DOHH2 (cell line): ENCODE measurements at regions not wholly inside any gene's neighbourhood (a gene's known extent, or its start where the extent isn't known, plus 50 kb on each side); places are given as distances from the start of the nearest gene placed in this dataset.

ENCODE experiments used
- H3F3A ChIP-seq: fragments of 200-600 bp; sonication (generic), shearing (Covaris generic); 2 replicates; pipeline ENCODE4 v1.6.0; 2016; ENCODE audit warnings: antibody characterized with exemption, mild to moderate bottlenecking; ENCODE audit not compliant: control insufficient read depth, insufficient read depth
- H3K27ac ChIP-seq: fragments of 200-600 bp; sonication (generic); 2 replicates; pipeline ENCODE4 v1.5.1; 2014; ENCODE audit warnings: low read depth, mild to moderate bottlenecking, low read length, moderate library complexity
- H3K27me3 ChIP-seq: fragments of 200-600 bp; sonication (generic); 2 replicates; pipeline ENCODE4 v1.6.1; 2014; ENCODE audit warnings: mild to moderate bottlenecking, low read length, mixed read lengths; ENCODE audit not compliant: control insufficient read depth
- H3K36me3 ChIP-seq: fragments of 200-600 bp; sonication (generic); 2 replicates; pipeline ENCODE4 v1.6.1; 2014; ENCODE audit warnings: mild to moderate bottlenecking, low read length, moderate library complexity, mixed read lengths; ENCODE audit not compliant: control insufficient read depth
- H3K4me1 ChIP-seq: fragments of 200-600 bp; sonication (generic); 2 replicates; pipeline ENCODE4 v1.6.1; 2014; ENCODE audit warnings: mild to moderate bottlenecking, low read length, mixed read lengths; ENCODE audit not compliant: control insufficient read depth
- H3K4me2 ChIP-seq: fragments of 200-600 bp; sonication (generic); 2 replicates; pipeline ENCODE4 v1.6.0; 2014; ENCODE audit warnings: mild to moderate bottlenecking, low read length, moderate library complexity
- H3K4me3 ChIP-seq: fragments of 200-600 bp; sonication (generic); 2 replicates; pipeline ENCODE4 v1.5.1; 2014; ENCODE audit warnings: mild to moderate bottlenecking, low read length, mixed read lengths
- H3K79me2 ChIP-seq: fragments of 200-600 bp; sonication (generic); 2 replicates; pipeline ENCODE4 v1.6.1; 2014; ENCODE audit warnings: mild to moderate bottlenecking, low read length, mixed read lengths; ENCODE audit not compliant: control insufficient read depth
- H3K9me2 ChIP-seq: fragments of 200-600 bp; sonication (generic); replicated peaks from 2 replicates; pipeline ENCODE4 v1.6.1; 2014; ENCODE audit warnings: mild to moderate bottlenecking, low read length, mixed read lengths; ENCODE audit not compliant: control insufficient read depth
- H3K9me3 ChIP-seq: fragments of 200-600 bp; sonication (generic); 2 replicates; pipeline ENCODE4 v1.6.1; 2014; ENCODE audit warnings: antibody characterized with exemption, low read length, mixed read lengths; ENCODE audit not compliant: control insufficient read depth, insufficient read depth
- H4K20me1 ChIP-seq: fragments of 200-600 bp; sonication (generic); 2 replicates; pipeline ENCODE4 v1.6.0; 2014; ENCODE audit warnings: low read depth, mild to moderate bottlenecking, antibody characterized with exemption, low read length, moderate library complexity; ENCODE audit not compliant: control insufficient read depth, insufficient read depth
- CTCF ChIP-seq: fragments of 200-600 bp; sonication (generic); IDR thresholded peaks from one replicate; pipeline ENCODE4 v1.5.1; 2014; ENCODE audit warnings: antibody characterized with exemption, mild to moderate bottlenecking, low read depth, low read length; ENCODE audit not compliant: poor library complexity, severe bottlenecking
- EZH2phosphoT487 ChIP-seq: fragments of 200-600 bp; sonication (generic); IDR thresholded peaks from 2 replicates; pipeline ENCODE4 v1.6.1; 2017; ENCODE audit warnings: borderline replicate concordance, mild to moderate bottlenecking, antibody characterized with exemption, low read length, moderate library complexity, mixed read lengths

DNA sequence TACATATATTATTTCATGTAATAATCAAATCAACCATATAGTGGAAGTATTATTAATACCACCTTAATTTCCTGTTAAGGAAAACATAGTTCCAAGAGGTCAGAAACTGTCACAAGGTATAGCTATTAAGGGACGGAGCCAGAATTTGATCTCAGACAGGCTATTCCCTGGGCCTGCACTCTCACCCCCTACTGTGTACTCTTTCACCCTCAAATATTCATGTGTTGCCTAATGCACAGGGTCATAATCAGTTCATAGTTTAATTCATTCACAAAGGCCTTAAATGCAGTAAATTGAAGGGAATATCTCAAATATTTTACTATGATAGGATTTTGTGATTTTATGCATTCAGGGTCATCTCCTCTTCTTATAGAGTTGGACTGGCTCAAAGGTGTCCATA, 67.2 kb upstream of the IFNGR1 start:
- TF ChIP-seq EZH2phosphoT487 (no peak), CTCF (no peak)
- Histone ChIP-seq H3K4me1 (peaks cover 28% of the 10 kb centered on the region), H3F3A (no peaks in the 10 kb centered on the region), H4K20me1 (no peaks in the 10 kb centered on the region), H3K36me3 (no peaks in the 10 kb centered on the region), H3K4me3 (no peak overlapping the region), H3K4me2 (no peak overlapping the region), H3K27ac (no peak overlapping the region), H3K9me3 (no peaks in the 10 kb centered on the region; the same call in 1 of the 2 replicates), H3K79me2 (no peaks in the 10 kb centered on the region), H3K9me2 (no peaks in the 10 kb centered on the region), H3K27me3 (no peaks in the 10 kb centered on the region)

DNA sequence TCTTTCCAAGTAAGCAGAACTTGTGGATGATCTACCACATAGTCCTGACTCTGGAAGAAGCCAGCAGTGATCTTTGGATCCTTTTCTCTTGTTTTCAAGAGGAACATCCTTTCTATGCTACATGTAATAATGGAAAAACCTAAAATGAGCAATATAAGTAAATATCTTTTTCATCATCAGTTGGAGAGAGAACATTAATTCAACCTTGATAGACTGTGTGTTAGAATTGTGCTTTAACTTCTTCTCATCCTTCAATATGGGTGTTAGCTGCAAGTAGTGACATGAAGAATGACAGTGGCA, 65.6 kb upstream of the IFNGR1 start:
- no peak for TF ChIP-seq CTCF
- no peak for TF ChIP-seq EZH2phosphoT487
- peak overlapping the region; percentile 58 for H3K4me2 ChIP-seq
- no peaks in the 10 kb centered on the region for H3K79me2 ChIP-seq

GRCh38 chr6:137283940-137284810, 65.0 kb upstream of the IFNGR1 start:
- no peaks in the 10 kb centered on the region for H3K9me2 ChIP-seq
- H3K79me2 ChIP-seq = no peaks in the 10 kb centered on the region
- no peaks in the 10 kb centered on the region for H3F3A ChIP-seq
- H3K4me1 ChIP-seq = peaks cover 25% of the 10 kb centered on the region
- no peaks in the 10 kb centered on the region for H3K27me3 ChIP-seq
- H3K4me2 ChIP-seq = peak overlapping the region; percentile 58
- H3K36me3 ChIP-seq = no peaks in the 10 kb centered on the region
- TF ChIP-seq CTCF = no peak
- TF ChIP-seq EZH2phosphoT487 = no peak
- no peaks in the 10 kb centered on the region for H4K20me1 ChIP-seq
- H3K9me3 ChIP-seq = no peaks in the 10 kb centered on the region; the same call in 1 of the 2 replicates
- peak overlapping the region; percentile 49 for H3K4me3 ChIP-seq
- peak overlapping the region; percentile 39 for H3K27ac ChIP-seq

More for the DNA sequence above, 65.6 kb upstream of the IFNGR1 start:
- Histone ChIP-seq H3K4me3 (no peak overlapping the region), H3K27me3 (no peaks in the 10 kb centered on the region), H3K27ac (no peak overlapping the region), H3K9me3 (no peaks in the 10 kb centered on the region; the same call in 1 of the 2 replicates), H3K4me1 (peaks cover 25% of the 10 kb centered on the region), H3K36me3 (no peaks in the 10 kb centered on the region), H3F3A (no peaks in the 10 kb centered on the region), H4K20me1 (no peaks in the 10 kb centered on the region), H3K9me2 (no peaks in the 10 kb centered on the region)
